Smooth muscle cell (in vitro differentiated cells): ENCODE measurements at regions not wholly inside any gene's neighbourhood (a gene's known extent, or its start where the extent isn't known, plus 50 kb on each side); places are given as distances from the start of the nearest gene placed in this dataset.

Experiments used
- DNase-seq: peaks from one replicate; lab custom pipeline; 2025; ENCODE audit not compliant: unreplicated experiment; lab: John Stamatoyannopoulos, UW
- H2AFZ ChIP-seq: fragments of 200-600 bp; sonication (generic); 2 replicates; pipeline ENCODE4 v1.6.0; 2016; ENCODE audit warnings: antibody characterized with exemption, low read depth, mild to moderate bottlenecking
- H3F3A ChIP-seq: fragments of 200-600 bp; sonication (generic); 2 replicates; pipeline ENCODE4 v1.6.0; 2017; ENCODE audit warnings: antibody characterized with exemption, low read depth
- H3K27ac ChIP-seq: fragments of 200-600 bp; sonication (generic); 2 replicates; pipeline ENCODE4 v1.5.1; 2016; ENCODE audit warnings: low read depth, mild to moderate bottlenecking
- H3K27me3 ChIP-seq: fragments of 200-600 bp; sonication (generic); 2 replicates; pipeline ENCODE4 v1.6.1; 2016; ENCODE audit warnings: low read depth, mild to moderate bottlenecking
- H3K36me3 ChIP-seq: fragments of 200-600 bp; sonication (generic); 2 replicates; pipeline ENCODE4 v1.5.1; 2016; ENCODE audit warnings: low read depth
- H3K4me1 ChIP-seq: fragments of 200-600 bp; sonication (generic); 2 replicates; pipeline ENCODE4 v1.5.1; 2016; ENCODE audit warnings: low read depth
- H3K4me2 ChIP-seq: fragments of 200-600 bp; sonication (generic); 2 replicates; pipeline ENCODE4 v1.6.0; 2016; ENCODE audit warnings: mild to moderate bottlenecking
- H3K4me3 ChIP-seq: fragments of 200-600 bp; sonication (generic); 2 replicates; pipeline ENCODE4 v1.5.1; 2016; ENCODE audit warnings: mild to moderate bottlenecking
- H3K79me2 ChIP-seq: fragments of 200-600 bp; sonication (generic); 2 replicates; pipeline ENCODE4 v1.6.0; 2016; ENCODE audit warnings: low read depth, mild to moderate bottlenecking
- H3K9ac ChIP-seq: fragments of 200-600 bp; sonication (generic); 2 replicates; pipeline ENCODE4 v1.6.0; 2016; ENCODE audit warnings: low read depth
- H3K9me3 ChIP-seq: fragments of 200-600 bp; sonication (generic); replicated peaks from 2 replicates; pipeline ENCODE4 v1.5.1; 2016; ENCODE audit warnings: low read depth
- H4K20me1 ChIP-seq: fragments of 200-600 bp; sonication (generic); 2 replicates; pipeline ENCODE4 v1.6.0; 2016; ENCODE audit warnings: low read depth
- CTCF ChIP-seq: fragments of 200-600 bp; sonication (generic); IDR thresholded peaks from 2 replicates; pipeline ENCODE4 v1.5.1; 2017; ENCODE audit warnings: borderline replicate concordance, mild to moderate bottlenecking, antibody characterized with exemption; ENCODE audit not compliant: insufficient read depth, poor library complexity, severe bottlenecking
- WGBS: methylation state at CpG from one replicate; pipeline ENCODE4 v1.1.7; 2016; ENCODE audit warnings: low lambda C conversion rate; 5-methylcytosine and 5-hydroxymethylcytosine counted together

- Histone ChIP-seq H3K4me3 (no peak overlapping the region), H3K4me1 (no peaks in the 10 kb centered on the region), H2AFZ (no peak overlapping the region), H3K27me3 (no peaks in the 10 kb centered on the region), H3K27ac (no peak overlapping the region), H3K9me3 (no peaks in the 10 kb centered on the region), H4K20me1 (no peaks in the 10 kb centered on the region), H3K9ac (no peak overlapping the region), H3K36me3 (no peaks in the 10 kb centered on the region), H3K79me2 (no peaks in the 10 kb centered on the region), H3F3A (no peaks in the 10 kb centered on the region), H3K4me2 (no peak overlapping the region)
- 92% methylated on average over 9 of the region's 9 CpGs for WGBS
- DNase-seq: no peak
- no peak for TF ChIP-seq CTCF
These were observed 83.0 kb downstream of the OTOL1 start for GRCh38 chr3:161579395-161580126.

GRCh38 chr3:161585922-161586321 is 89.3 kb downstream of the OTOL1 start:
- Histone ChIP-seq H3F3A (no peaks in the 10 kb centered on the region), H3K27ac (no peak overlapping the region), H4K20me1 (no peaks in the 10 kb centered on the region), H2AFZ (no peak overlapping the region), H3K27me3 (no peaks in the 10 kb centered on the region), H3K79me2 (no peaks in the 10 kb centered on the region), H3K4me3 (no peak overlapping the region), H3K9me3 (no peaks in the 10 kb centered on the region), H3K9ac (no peak overlapping the region), H3K4me2 (no peak overlapping the region), H3K4me1 (no peaks in the 10 kb centered on the region), H3K36me3 (no peaks in the 10 kb centered on the region)
- no peak for TF ChIP-seq CTCF
- no peak for DNase-seq

- H3K4me1 ChIP-seq: no peaks in the 10 kb centered on the region
- no peaks in the 10 kb centered on the region for H3K79me2 ChIP-seq
- H3K9ac ChIP-seq: no peak overlapping the region
- no peak for DNase-seq
- no peak overlapping the region for H3K4me3 ChIP-seq
- no peak overlapping the region for H2AFZ ChIP-seq
- H3K9me3 ChIP-seq: no peaks in the 10 kb centered on the region
- no peaks in the 10 kb centered on the region for H3K36me3 ChIP-seq
- no peaks in the 10 kb centered on the region for H4K20me1 ChIP-seq
- H3F3A ChIP-seq: no peaks in the 10 kb centered on the region
- H3K27ac ChIP-seq: no peak overlapping the region
- no peaks in the 10 kb centered on the region for H3K27me3 ChIP-seq
- H3K4me2 ChIP-seq: no peak overlapping the region
- TF ChIP-seq CTCF: no peak
These were observed 90.1 kb downstream of the OTOL1 start for GRCh38 chr3:161586556-161587235.

DNA sequence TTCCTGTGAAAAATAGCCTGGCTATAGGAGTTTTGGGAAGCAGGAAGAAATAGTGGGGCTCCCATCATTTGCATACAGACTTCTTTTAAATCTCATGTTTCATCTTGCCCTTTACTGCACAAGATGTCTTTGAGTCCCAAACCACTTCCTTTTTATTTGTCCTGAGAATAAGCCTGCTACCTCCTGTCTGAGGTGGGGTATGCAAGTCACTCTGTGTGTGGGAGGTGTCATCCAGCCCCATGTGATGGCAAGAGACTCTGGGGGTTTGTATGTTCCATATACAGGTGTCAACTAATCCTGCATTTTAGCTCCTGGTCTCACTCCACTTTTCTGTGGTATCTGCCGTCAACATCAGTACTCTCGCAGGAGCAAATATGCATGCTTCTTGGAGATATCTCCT is 102.0 kb downstream of the OTOL1 start:
- no peak overlapping the region for H2AFZ ChIP-seq
- no peak overlapping the region for H3K4me2 ChIP-seq
- no peak for TF ChIP-seq CTCF
- H3K27ac ChIP-seq: no peak overlapping the region
- H3K4me1 ChIP-seq: no peaks in the 10 kb centered on the region
- WGBS: 86% methylated on average over 2 of the region's 2 CpGs
- DNase-seq: no peak
- no peaks in the 10 kb centered on the region for H4K20me1 ChIP-seq
- no peaks in the 10 kb centered on the region for H3K27me3 ChIP-seq
- no peaks in the 10 kb centered on the region for H3K36me3 ChIP-seq
- no peaks in the 10 kb centered on the region for H3K79me2 ChIP-seq
- no peaks in the 10 kb centered on the region for H3K9me3 ChIP-seq
- no peaks in the 10 kb centered on the region for H3F3A ChIP-seq
- H3K4me3 ChIP-seq: no peak overlapping the region
- no peak overlapping the region for H3K9ac ChIP-seq
